HG03558 (cell line): ENCODE measurements at regions not wholly inside any gene's neighbourhood (a gene's known extent, or its start where the extent isn't known, plus 50 kb on each side); places are given as distances from the start of the nearest gene placed in this dataset.

ENCODE experiments used
- ATAC-seq: cut with Tn5 transposase; IDR thresholded peaks from one replicate; pipeline ENCODE4 v1.9.1; 2021; ENCODE audit warnings: moderate number of reproducible peaks; ENCODE audit not compliant: unreplicated experiment; ENCODE audit errors: extremely low read depth

DNA sequence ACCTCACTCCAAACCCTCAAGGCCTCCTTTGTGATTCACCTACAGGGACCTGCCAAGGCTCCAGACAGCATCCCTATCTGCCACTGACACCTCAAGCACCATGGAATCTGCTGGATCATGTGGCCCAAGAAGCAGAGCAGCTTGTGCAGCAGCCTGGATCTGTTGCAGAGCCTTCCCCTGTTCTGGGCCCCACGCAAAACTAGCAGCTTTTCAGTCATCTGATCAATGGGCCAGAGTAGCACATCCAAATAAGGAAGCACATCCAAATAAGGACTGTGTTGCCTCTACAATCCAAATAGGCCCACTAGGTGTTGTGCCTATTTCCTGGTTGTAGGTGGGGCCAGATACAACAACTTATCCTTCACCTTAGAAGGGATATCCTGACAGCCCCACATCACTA, 97.1 kb upstream of the GNAO1 start:
- no peak for ATAC-seq

DNA sequence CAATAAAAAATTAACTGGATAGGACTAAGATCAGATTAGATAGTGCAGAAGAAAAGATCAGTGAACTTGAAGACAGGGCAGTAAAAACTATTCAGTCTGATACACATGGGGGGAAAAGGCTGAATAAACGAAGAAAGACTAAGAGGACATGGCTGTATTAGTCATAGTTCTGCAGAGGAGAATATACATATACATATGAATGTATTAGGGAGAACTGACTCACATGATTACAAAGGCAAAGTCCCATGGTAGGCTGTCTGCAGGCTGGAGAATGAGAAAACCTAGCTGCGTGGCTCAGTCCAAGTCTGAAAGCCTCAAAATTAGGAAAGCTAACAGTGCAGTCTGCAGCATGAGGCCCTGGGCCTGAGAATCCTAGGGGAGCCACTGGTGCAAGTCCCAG, 98.2 kb upstream of the GNAO1 start:
- no peak for ATAC-seq

GRCh38 chr16:56090076-56090475, 101.2 kb upstream of the GNAO1 start:
- ATAC-seq, result no peak

- ATAC-seq, result no peak
These were observed 103.7 kb upstream of the GNAO1 start for GRCh38 chr16:56087626-56088025.

GRCh38 chr16:56081371-56081770, 109.9 kb upstream of the GNAO1 start:
- ATAC-seq, result no peak

DNA sequence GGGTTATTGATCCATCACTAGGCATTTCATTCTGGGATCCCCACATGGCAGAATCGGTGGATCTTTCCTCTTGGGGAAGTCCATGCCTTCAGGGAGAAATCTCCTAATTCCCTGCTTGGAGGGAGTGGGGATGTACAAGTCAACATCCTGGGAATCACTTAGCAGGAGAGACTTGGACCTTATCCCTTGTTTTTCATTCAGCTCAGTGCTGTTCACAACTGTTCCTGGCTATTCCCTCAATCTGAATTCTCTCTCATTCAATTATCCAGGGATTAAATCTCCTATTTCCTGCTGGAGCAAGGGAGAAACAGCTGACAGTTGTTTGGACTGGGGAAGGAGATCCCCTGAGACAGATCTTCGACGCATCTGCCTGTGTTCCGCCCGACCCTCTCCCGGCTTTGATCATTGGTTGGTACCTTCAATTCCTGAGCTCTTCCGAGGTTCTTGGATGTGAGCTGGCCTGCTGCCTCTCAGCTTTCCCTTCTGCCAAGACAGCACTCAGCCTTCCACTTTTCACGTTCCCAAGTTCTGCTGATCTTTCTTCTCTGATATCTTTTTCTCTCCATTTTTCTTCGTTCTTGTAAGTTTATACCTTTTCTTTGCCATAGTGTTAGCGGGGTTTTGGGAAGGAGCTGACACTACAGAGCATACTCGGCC, 115.4 kb upstream of the GNAO1 start:
- no peak for ATAC-seq

DNA sequence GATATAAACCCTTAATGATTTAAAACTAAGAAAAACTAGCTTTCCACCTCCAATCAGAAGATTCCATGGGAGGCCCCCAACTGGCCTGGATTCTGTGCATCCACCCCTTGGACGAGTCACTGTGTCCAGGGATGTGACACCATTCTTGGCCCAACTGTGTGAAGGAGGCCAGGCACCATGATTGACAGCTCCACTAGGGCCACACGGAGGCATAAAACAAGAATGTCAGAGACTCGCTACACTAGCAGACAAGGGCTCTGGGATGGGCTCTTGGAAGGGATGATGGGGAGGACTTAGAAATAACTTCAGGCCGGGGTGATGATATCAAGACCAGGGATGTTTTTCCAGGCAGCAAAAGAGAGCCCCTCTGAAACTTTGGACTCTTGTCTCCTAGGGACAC, 117.8 kb upstream of the GNAO1 start:
- ATAC-seq, result no peak

DNA sequence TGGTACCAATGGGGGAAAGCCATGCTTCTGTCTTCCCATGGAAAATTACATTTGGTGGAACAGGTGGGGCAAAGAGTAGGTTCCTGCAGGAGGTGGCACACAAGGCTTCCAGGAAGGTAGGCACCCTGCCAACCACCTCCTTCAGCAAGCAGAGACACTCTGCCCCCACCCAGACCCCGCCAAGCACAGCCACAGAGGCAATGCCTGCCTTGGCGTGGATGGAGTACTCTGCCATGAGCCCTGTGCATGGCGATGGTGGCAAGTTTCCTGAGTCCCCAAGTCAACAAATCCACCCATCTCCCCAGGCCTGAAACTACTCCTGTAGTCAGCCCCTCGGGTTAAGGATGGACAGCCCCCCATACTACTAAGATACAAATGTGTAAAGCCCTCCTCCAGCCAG, 119.2 kb upstream of the GNAO1 start:
- no peak for ATAC-seq

DNA sequence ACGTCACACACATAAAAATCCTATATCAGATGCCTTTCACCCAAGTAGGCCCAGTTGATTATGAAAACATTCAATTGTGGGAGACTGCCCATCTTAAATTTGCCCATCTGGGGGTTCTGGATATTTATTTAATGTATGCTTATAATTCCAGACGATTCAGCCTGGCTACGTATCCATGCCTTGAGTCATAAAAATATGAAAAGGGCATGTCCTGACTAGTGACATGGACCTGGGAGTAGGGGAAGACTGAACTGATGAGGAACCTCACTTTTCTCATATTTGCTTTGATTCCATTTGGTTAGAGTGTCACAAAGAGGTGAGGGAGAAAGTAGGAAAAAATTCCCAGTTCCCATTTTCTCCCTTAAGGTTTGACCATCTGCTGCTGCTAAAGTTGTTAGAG, 122.5 kb upstream of the GNAO1 start:
- no peak for ATAC-seq

GRCh38 chr16:56068314-56068713, 123.0 kb upstream of the GNAO1 start:
- ATAC-seq, result no peak

- no peak for ATAC-seq
These were observed 123.9 kb upstream of the GNAO1 start for GRCh38 chr16:56067406-56067805.

- ATAC-seq, result no peak
These were observed 124.7 kb upstream of the GNAO1 start for GRCh38 chr16:56066617-56067016.

DNA sequence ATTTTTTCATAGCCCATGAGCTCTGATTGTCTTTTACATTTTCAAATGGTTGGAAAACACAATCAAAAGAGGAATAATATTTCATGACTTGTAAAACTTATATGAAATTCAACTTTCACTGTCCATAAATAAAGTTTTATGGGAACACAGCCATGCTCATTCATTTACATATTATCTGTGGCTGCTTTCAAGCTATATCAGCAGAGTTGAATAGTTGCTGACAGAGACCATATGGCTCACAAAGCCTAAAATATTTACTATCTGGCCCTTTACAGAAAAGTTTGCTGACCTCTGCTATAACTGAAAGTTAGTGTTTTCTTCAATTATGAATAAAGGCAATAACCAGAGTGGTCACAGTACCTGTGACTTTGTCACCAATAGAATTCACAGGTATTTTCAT, 128.2 kb upstream of the GNAO1 start:
- no peak for ATAC-seq

GRCh38 chr16:56057151-56057550, 134.1 kb upstream of the GNAO1 start:
- ATAC-seq, result no peak

DNA sequence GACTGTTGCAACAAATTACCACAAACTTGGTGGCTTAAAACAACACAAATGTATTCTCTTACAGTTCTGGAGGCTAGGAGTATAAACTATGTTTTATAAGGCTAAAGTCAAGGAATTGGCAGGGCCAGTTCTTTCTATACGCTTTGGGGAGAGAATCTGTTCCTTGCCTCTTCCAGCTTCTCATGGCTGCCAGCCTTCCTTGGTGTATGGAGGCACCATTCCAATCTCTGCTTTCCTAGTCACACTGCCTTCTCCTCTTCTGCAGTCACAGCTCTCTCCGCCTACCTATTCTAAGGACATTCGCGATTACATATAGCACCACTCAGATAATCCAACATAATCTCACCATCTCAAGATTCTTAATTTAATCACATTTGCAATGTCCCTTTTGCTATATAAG, 140.4 kb upstream of the GNAO1 start:
- ATAC-seq, result no peak

- ATAC-seq, result peak; percentile 83
These were observed 142.7 kb upstream of the GNAO1 start for GRCh38 chr16:56048425-56049105.

DNA sequence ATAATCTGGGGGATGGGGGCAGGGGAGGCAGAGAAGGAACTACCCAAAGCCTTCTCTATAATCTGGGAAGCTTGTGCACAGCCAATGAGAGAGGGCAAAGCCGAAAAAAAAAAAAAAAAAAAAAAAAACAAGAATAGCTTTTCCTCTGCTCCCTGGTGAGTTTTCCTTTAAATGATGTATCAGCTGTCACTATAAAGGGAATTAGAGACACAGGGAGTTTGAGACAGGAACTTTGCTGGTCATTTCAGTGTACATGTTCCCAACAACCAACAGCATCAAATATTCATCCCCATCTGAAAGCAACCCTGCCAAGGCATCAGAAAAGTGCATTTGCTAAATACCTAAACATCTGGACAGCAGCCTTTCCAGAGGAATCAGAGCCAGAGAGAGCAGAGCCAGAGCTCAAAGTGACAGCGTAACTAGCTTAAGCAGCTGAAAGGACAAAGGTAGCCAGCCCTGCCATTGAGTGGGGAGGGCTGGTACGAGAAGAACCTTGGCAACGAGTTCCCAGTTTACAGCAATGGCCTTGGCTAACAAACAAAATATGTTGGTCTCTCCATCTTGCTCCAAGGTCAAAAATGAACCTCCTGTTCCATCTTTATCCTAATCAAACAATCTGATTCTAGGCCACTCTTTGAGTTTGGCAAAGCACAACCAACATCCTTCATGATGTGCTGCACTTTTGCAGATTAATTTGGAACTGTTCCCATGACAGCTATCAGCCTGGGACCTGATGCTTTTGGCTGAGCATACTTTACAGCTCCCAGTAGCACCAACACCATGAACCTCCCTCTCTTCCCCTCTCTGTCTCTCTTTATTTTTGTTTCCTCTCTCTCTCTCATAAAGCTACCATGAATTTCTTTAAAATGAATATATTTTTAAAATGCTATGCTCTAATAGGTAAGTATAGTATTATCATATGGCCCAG, 143.7 kb upstream of the GNAO1 start:
- ATAC-seq, result no peak

GRCh38 chr16:56042416-56042815, 148.9 kb upstream of the GNAO1 start:
- ATAC-seq, result no peak

- no peak for ATAC-seq
These were observed 149.6 kb upstream of the GNAO1 start for GRCh38 chr16:56041556-56042140.

GRCh38 chr16:56038564-56039098, 152.7 kb upstream of the GNAO1 start:
- ATAC-seq, result no peak

GRCh38 chr16:56032072-56032471, 156.9 kb upstream of the CES5A start:
- no peak for ATAC-seq
